K562 (cell line): ENCODE measurements at regions not wholly inside any gene's neighbourhood (a gene's known extent, or its start where the extent isn't known, plus 50 kb on each side); places are given as distances from the start of the nearest gene placed in this dataset.

Experiments used
- ATAC-seq: fragments of 200-7000 bp; cut with Tn5 transposase; 3 replicates; pipeline ENCODE4 v1.9.1; 2020; ENCODE audit warnings: moderate library complexity
- BruUV-seq: library from RNA; stranded (reverse); fragments of 400-500 nt; replicated peaks from 2 replicates; lab custom pipeline; 2021; lab: Mats Ljungman, UMichigan
- CTCF ChIA-PET: fragments of 300-600 bp; formaldehyde crosslinking; extraction: SDS; loops from one replicate; lab custom pipeline; 2021; ENCODE audit warnings: low intra/inter-chr PET ratio; lab: Yijun Ruan, JAX
- POLR2A ChIA-PET: fragments of 300-600, 350-650 bp; sonication (Branson Sonifier 250); formaldehyde crosslinking; extraction: SDS; loops from one replicate; lab custom pipeline; 2021; ENCODE audit warnings: antibody characterized with exemption, inconsistent platforms; lab: Yijun Ruan, JAX
- DNase-seq, 4 experiments: peaks; one replicate each; pipeline versions ENCODE4 v3.0.0 to v3.0.0-alpha.2; 2011 to 2018; ENCODE audit warnings: low spot score in 3 of 4, mixed read lengths in 3 of 4; ENCODE audit errors: extremely low read depth in 1 of 4
- FAIRE-seq: peaks from 2 replicates; lab custom pipeline; 2011; peaks lifted over from hg19 to GRCh38; lab: Jason Lieb, UNC
- H2AFZ ChIP-seq: 2 replicates; pipeline ENCODE4 v1.6.0; 2011; ENCODE audit warnings: low read depth, low read length, control low read depth, inconsistent platforms
- H3K27ac ChIP-seq: fragments of 200-600 bp; 3 replicates; pipeline ENCODE4 v1.8.0; 2011; ENCODE audit warnings: low read depth, mild to moderate bottlenecking, control low read depth, inconsistent platforms, low read length, moderate library complexity, mixed read lengths; ENCODE audit errors: extremely low read depth
- H3K27me3 ChIP-seq, 2 experiments: fragments of 300-600 bp in 1 of 2; 2 replicates in 1 of 2; 3 replicates in 1 of 2; pipeline versions ENCODE4 v1.6.0 to v1.8.0; 2011; ENCODE audit warnings: inconsistent platforms in 2 of 2, low read length in 2 of 2, mild to moderate bottlenecking in 1 of 2, mixed read lengths in 1 of 2, moderate library complexity in 1 of 2; ENCODE audit not compliant: control insufficient read depth in 2 of 2, insufficient read depth in 2 of 2
- H3K36me3 ChIP-seq: fragments of 300-600 bp; 3 replicates; pipeline ENCODE4 v1.8.0; 2011; ENCODE audit warnings: mild to moderate bottlenecking, low read length, inconsistent platforms; ENCODE audit not compliant: control insufficient read depth, insufficient read depth
- H3K4me1 ChIP-seq, 2 experiments: fragments of 200-600 bp in 1 of 2; replicated peaks in 1 of 2; 2 replicates in 1 of 2; 3 replicates in 1 of 2; pipeline versions ENCODE4 v1.5.1 to v1.8.0; 2011; ENCODE audit warnings: inconsistent platforms in 2 of 2, low read length in 2 of 2, mild to moderate bottlenecking in 1 of 2, mixed read lengths in 1 of 2, moderate library complexity in 1 of 2; ENCODE audit not compliant: control insufficient read depth in 2 of 2, insufficient read depth in 2 of 2
- H3K4me2 ChIP-seq: 2 replicates; pipeline ENCODE4 v1.6.1; 2011; ENCODE audit warnings: low read length, control low read depth, inconsistent platforms, mixed read lengths; ENCODE audit not compliant: insufficient read depth
- H3K4me3 ChIP-seq: fragments of 200-600 bp; sonication (generic), shearing (Covaris generic); 2 replicates; pipeline ENCODE4 v1.5.1; 2016; ENCODE audit warnings: control low read depth, inconsistent platforms
- H3K79me2 ChIP-seq: fragments of 200-600 bp; 3 replicates; pipeline ENCODE4 v1.8.0; 2011; ENCODE audit warnings: low read length, inconsistent platforms; ENCODE audit not compliant: control insufficient read depth, insufficient read depth
- H3K9ac ChIP-seq, 2 experiments: 2 replicates each; pipeline versions ENCODE4 v1.6.0 to v1.6.1; 2011; ENCODE audit warnings: low read depth in 2 of 2, low read length in 2 of 2, control low read depth in 1 of 2, inconsistent platforms in 1 of 2, mild to moderate bottlenecking in 1 of 2, mixed read lengths in 1 of 2; ENCODE audit not compliant: insufficient read depth in 1 of 2
- H3K9me1 ChIP-seq: one replicate; pipeline ENCODE4 v1.6.0; 2011; ENCODE audit warnings: inconsistent platforms, mild to moderate bottlenecking, low read length, moderate library complexity; ENCODE audit not compliant: control insufficient read depth, insufficient read depth
- H3K9me3 ChIP-seq: replicated peaks from 2 replicates; pipeline ENCODE4 v1.5.1; 2011; ENCODE audit warnings: low read depth, low read length, inconsistent platforms; ENCODE audit not compliant: control insufficient read depth, insufficient read depth
- H4K20me1 ChIP-seq: replicated peaks from 2 replicates; pipeline ENCODE4 v1.6.1; 2011; ENCODE audit warnings: low read length, inconsistent platforms, mixed read lengths; ENCODE audit not compliant: control insufficient read depth, insufficient read depth
- SP2 ChIP-seq: IDR thresholded peaks from 2 replicates; pipeline ENCODE4 v1.6.1; 2011; ENCODE audit warnings: mild to moderate bottlenecking, low read depth, low read length, moderate library complexity; ENCODE audit not compliant: poor library complexity, severe bottlenecking; ENCODE audit errors: extremely low read depth
- ZNF174 ChIP-seq: fragments of 250-450 bp; sonication (Bioruptor Pico); IDR thresholded peaks from 2 replicates; pipeline ENCODE4 v1.4.0; 2020; ENCODE audit warnings: mild to moderate bottlenecking
- ZNF407 ChIP-seq: fragments of 450-650 bp; IDR thresholded peaks from 2 replicates; pipeline ENCODE4 v1.6.1; 2016; ENCODE audit warnings: low read depth
- WGBS: fragments of 100-300 bp; shearing (Covaris generic); methylation state at CpG from one replicate; pipeline ENCODE4 v1.1.6; 2016; ENCODE audit warnings: low coverage, mixed read lengths; ENCODE audit not compliant: insufficient coverage; ENCODE audit errors: missing lambda C conversion rate; 5-methylcytosine and 5-hydroxymethylcytosine counted together
- in situ Hi-C: fragments of 300-500 bp; cut with MboI; formaldehyde crosslinking; loops from 4 replicates; pipeline ENCODE4 v1.15.0; 2018; ENCODE audit warnings: inconsistent platforms, mixed read lengths
- intact Hi-C: fragments of 100-400 bp; cut with micrococcal nuclease; formaldehyde crosslinking; loops from 2 replicates; pipeline ENCODE4 v1.14.2; 2022
- TF ChIP-seq, protein P1 (sequence below): fragments of 450-650 bp; conservative IDR thresholded peaks from 2 replicates; pipeline ENCODE4 v1.6.1; 2016; ENCODE audit warnings: missing genetic modification characterization, low read depth, mild to moderate bottlenecking, missing compliant biosample characterization, moderate library complexity
- TF ChIP-seq, protein P2 (sequence below): fragments of 450-650 bp; formaldehyde crosslinking; IDR thresholded peaks from 2 replicates; pipeline ENCODE4 v1.4.0; 2022; ENCODE audit warnings: missing genetic modification characterization
- TF ChIP-seq, protein P3 (sequence below): sonication (generic); formaldehyde crosslinking; IDR thresholded peaks from 2 replicates; pipeline ENCODE4 v1.8.1; 2023; ENCODE audit warnings: mild to moderate bottlenecking, missing genetic modification reagents

DNA sequence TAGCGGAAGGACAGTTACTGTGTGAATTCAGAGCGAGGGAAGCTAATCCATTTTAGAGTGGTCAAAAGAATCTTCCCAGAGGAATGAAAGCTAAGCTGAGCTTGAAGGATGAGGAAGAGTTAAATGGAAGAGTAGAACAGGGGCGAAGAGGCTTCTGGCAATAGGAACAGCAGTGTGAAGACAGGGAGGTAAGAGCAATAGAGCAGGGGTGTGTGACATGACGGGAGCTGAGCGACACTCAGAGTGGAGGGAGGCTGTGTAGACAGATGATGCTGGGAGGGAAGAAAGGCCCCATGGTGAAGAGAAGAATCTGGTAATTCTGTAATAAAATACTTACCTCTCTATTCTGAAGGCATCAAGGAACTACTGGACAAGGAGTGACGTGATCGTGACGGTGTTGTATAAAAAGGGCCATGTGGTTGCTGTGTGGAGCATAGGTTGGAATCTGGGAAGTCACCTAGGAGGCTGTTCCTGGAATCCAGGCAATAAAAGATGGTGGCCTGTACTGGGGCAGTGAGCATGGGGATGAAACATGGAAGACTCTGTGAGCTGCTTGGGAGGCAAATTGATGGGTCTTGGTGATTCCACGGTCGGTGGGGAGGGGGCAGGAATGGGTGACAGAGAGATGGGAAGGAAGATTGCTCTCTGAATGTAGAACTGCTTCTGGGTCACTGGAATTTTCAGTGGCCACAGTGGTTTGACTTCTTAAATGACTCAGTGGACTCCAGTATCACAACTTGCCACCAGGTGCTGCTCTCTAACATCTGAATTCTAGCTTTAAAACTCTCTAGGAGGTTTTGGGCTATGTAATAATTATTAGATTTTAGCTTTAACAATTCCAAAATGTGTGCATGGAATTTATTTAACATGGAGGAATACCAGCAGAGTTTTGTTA, 164.1 kb downstream of the ATP23 start:
- in situ Hi-C loops, result no loop called here
- no peaks in the 10 kb centered on the region for H4K20me1 ChIP-seq
- under 1% methylated on average over 10 of the region's 10 CpGs for WGBS
- no peak overlapping the region for H2AFZ ChIP-seq
- no peak for FAIRE-seq
- H3K27ac ChIP-seq, result no peak overlapping the region
- POLR2A ChIA-PET, result no interaction called here
- intact Hi-C loops, result no loop called here
- CTCF ChIA-PET, result no interaction called here
- ATAC-seq, result peak; percentile 66; the same call in 2 of the 3 replicates
- H3K79me2 ChIP-seq, result no peaks in the 10 kb centered on the region
- no peaks in the 10 kb centered on the region for H3K9me1 ChIP-seq
- H3K36me3 ChIP-seq, result no peaks in the 10 kb centered on the region
- no peaks in the 10 kb centered on the region for H3K9me3 ChIP-seq
- no peaks in the 10 kb centered on the region for H3K27me3 ChIP-seq
- H3K4me1 ChIP-seq, result no peaks in the 10 kb centered on the region
- no peak for DNase-seq
- no peak overlapping the region for H3K9ac ChIP-seq
- no peak overlapping the region for H3K4me3 ChIP-seq
- no TSS peak for BruUV-seq
- no peak overlapping the region for H3K4me2 ChIP-seq
- TF ChIP-seq, protein P1, sequence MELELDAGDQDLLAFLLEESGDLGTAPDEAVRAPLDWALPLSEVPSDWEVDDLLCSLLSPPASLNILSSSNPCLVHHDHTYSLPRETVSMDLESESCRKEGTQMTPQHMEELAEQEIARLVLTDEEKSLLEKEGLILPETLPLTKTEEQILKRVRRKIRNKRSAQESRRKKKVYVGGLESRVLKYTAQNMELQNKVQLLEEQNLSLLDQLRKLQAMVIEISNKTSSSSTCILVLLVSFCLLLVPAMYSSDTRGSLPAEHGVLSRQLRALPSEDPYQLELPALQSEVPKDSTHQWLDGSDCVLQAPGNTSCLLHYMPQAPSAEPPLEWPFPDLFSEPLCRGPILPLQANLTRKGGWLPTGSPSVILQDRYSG, result no peak
- TF ChIP-seq SP2, result no peak
- TF ChIP-seq ZNF174 (CRISPR knock-in tag), result no peak
- TF ChIP-seq, protein P2, sequence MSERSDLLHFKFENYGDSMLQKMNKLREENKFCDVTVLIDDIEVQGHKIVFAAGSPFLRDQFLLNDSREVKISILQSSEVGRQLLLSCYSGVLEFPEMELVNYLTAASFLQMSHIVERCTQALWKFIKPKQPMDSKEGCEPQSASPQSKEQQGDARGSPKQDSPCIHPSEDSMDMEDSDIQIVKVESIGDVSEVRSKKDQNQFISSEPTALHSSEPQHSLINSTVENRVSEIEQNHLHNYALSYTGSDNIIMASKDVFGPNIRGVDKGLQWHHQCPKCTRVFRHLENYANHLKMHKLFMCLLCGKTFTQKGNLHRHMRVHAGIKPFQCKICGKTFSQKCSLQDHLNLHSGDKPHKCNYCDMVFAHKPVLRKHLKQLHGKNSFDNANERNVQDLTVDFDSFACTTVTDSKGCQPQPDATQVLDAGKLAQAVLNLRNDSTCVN (CRISPR knock-in tag), result no peak
- TF ChIP-seq ZNF407, result no peak
- TF ChIP-seq, protein P3, sequence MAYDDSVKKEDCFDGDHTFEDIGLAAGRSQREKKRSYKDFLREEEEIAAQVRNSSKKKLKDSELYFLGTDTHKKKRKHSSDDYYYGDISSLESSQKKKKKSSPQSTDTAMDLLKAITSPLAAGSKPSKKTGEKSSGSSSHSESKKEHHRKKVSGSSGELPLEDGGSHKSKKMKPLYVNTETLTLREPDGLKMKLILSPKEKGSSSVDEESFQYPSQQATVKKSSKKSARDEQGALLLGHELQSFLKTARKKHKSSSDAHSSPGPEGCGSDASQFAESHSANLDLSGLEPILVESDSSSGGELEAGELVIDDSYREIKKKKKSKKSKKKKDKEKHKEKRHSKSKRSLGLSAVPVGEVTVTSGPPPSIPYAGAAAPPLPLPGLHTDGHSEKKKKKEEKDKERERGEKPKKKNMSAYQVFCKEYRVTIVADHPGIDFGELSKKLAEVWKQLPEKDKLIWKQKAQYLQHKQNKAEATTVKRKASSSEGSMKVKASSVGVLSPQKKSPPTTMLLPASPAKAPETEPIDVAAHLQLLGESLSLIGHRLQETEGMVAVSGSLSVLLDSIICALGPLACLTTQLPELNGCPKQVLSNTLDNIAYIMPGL (CRISPR knock-in tag), result no peak
